IPS-18a (cell line): ENCODE measurements at regions not wholly inside any gene's neighbourhood (a gene's known extent, or its start where the extent isn't known, plus 50 kb on each side); places are given as distances from the start of the nearest gene placed in this dataset.

Source experiments
- H3K27ac ChIP-seq: one replicate; pipeline ENCODE4 v1.5.1; 2013; ENCODE audit warnings: low read length
- H3K27me3 ChIP-seq: one replicate; pipeline ENCODE4 v1.6.1; 2013; ENCODE audit warnings: mild to moderate bottlenecking, low read length; ENCODE audit not compliant: control insufficient read depth, insufficient read depth
- H3K36me3 ChIP-seq: one replicate; pipeline ENCODE4 v1.6.1; 2013; ENCODE audit warnings: low read depth, low read length; ENCODE audit not compliant: control insufficient read depth
- H3K4me1 ChIP-seq: one replicate; pipeline ENCODE4 v1.6.1; 2013; ENCODE audit warnings: low read depth, low read length; ENCODE audit not compliant: control insufficient read depth
- H3K4me3 ChIP-seq: one replicate; pipeline ENCODE4 v1.5.1; 2013; ENCODE audit warnings: low read length
- H3K9ac ChIP-seq: one replicate; pipeline ENCODE4 v1.6.1; 2013; ENCODE audit warnings: mild to moderate bottlenecking, low read length, moderate library complexity
- H3K9me3 ChIP-seq: one replicate; pipeline ENCODE4 v1.6.1; 2013; ENCODE audit warnings: low read depth, low read length; ENCODE audit not compliant: control insufficient read depth

DNA sequence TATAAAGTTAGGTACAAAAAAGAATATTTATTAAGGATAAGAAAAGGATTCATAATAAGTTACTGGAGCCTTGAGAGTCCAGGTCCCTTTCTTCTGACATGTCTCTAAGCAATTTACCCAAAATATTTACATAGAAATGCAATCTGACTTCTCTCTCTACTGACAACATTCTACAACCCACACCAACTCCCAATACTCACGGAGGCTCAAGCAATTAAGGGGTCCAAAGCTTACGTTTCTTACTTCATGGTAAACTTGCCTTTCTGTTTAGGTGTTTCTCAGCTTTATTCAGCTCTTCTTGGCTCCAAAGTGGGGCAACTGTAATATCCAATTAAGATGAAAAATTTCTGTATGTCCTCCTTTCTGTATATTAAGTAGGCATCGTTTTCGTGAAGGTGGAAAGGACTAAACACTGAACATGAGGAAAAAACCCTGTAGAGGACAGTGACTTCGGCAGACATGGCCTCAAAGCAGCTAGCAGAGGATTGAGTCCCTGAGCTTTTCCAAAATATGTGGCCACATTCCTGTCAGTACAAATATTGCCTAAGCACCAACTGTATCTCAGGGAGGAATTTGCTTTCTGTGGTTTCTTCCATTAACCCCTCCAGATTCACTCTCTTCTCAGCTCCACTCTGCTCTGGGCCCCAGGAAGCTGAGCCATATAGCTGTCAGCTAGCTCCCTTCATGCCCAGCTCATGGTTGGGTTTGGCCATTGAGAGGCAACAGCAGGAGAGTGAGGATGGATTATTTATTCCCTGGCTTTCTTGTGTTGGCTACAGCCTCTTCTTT lies 67.9 kb upstream of the GLS start:
- Histone ChIP-seq H3K9ac (no peak overlapping the region), H3K4me3 (no peak overlapping the region), H3K27ac (no peak overlapping the region), H3K36me3 (no peaks in the 10 kb centered on the region), H3K4me1 (no peaks in the 10 kb centered on the region), H3K9me3 (no peaks in the 10 kb centered on the region), H3K27me3 (no peaks in the 10 kb centered on the region)

DNA sequence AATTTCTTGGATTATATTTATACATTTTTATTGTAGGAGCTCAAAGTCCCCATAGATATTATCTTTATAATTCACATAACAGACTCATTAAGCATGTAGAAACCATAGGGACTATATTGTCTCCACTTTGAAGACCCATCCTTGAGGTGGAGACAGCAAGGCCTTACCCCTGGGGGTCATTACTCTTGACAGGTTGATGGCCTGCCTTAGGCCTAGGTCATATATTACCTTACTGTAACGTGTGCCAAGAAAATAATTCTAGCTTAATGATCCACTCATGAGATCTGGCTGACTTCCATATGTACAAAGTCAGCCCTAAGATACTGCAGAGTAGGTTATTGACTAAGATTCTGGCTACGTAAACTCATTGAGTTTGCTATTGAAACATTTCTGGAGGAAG lies 65.4 kb upstream of the GLS start:
- H3K9ac ChIP-seq = no peak overlapping the region
- no peak overlapping the region for H3K27ac ChIP-seq
- H3K36me3 ChIP-seq = no peaks in the 10 kb centered on the region
- H3K27me3 ChIP-seq = no peaks in the 10 kb centered on the region
- no peaks in the 10 kb centered on the region for H3K4me1 ChIP-seq
- no peak overlapping the region for H3K4me3 ChIP-seq
- no peaks in the 10 kb centered on the region for H3K9me3 ChIP-seq

DNA sequence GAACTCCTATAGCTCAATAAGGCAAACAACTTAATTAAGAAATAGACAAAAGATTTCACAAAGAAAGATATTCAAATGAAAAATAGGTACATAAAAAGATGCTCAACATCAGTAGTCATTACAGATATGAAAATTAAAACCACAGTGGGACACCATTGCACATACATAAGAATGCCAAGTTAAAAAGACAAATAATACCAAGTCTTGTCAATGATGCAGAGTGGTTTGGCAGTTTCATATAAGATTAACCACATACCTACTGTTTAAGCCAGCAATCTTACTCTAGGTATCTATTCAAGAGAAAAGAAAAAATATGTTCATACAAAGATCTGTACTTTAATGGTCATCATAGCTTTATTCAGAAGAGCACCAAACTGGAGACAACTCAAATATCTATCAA lies 63.5 kb upstream of the GLS start:
- Histone ChIP-seq H3K27ac (no peak overlapping the region), H3K9me3 (no peaks in the 10 kb centered on the region), H3K36me3 (no peaks in the 10 kb centered on the region), H3K4me3 (no peak overlapping the region), H3K27me3 (no peaks in the 10 kb centered on the region), H3K9ac (no peak overlapping the region), H3K4me1 (no peaks in the 10 kb centered on the region)

DNA sequence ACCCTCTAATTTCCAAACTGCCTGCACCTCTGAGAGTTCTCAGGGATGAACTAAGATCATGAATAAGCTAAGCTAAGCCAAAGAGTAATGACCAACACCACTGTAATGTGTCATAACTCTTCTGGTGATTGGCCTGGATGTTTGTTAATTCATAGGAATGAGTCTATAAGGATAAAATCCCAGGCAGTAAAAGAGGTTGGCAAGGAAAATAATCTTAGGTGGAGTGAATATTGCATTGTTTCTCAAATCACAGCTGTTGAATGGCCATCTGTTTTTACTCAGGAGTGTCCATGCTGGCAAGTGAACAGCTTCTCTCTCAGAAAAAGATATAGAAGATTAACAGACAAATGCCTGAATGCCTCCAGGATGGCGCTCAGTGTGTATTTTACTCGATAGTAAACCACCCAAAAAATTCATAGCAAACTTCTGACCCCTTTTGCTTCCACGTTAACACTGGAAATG lies 60.8 kb upstream of the GLS start:
- H3K4me1 ChIP-seq = no peaks in the 10 kb centered on the region
- no peaks in the 10 kb centered on the region for H3K36me3 ChIP-seq
- no peaks in the 10 kb centered on the region for H3K9me3 ChIP-seq
- H3K4me3 ChIP-seq = no peak overlapping the region
- H3K27me3 ChIP-seq = no peaks in the 10 kb centered on the region
- no peak overlapping the region for H3K27ac ChIP-seq
- no peak overlapping the region for H3K9ac ChIP-seq

DNA sequence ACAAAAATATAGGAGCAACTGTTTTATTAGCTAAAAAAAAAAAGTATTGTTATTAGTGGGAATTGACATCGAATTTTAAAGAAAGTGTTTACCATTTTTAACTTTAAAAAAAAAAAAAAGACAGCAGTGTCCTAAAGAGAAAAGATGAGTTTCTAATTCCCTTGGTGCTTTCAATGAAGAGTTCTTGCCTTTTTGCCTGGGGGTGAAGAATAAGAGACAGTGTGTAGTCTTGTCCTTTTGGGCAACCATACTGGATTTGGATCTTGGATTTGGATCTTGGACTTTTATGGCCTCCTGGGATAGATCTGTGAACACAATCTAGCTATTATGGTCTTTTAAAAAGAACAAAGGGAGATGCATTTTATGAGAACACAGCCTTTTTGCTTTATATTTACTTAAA lies 60.2 kb upstream of the GLS start:
- H3K9ac ChIP-seq = no peak overlapping the region
- H3K4me1 ChIP-seq = no peaks in the 10 kb centered on the region
- H3K27ac ChIP-seq = no peak overlapping the region
- H3K27me3 ChIP-seq = no peaks in the 10 kb centered on the region
- H3K9me3 ChIP-seq = no peaks in the 10 kb centered on the region
- no peaks in the 10 kb centered on the region for H3K36me3 ChIP-seq
- no peak overlapping the region for H3K4me3 ChIP-seq

DNA sequence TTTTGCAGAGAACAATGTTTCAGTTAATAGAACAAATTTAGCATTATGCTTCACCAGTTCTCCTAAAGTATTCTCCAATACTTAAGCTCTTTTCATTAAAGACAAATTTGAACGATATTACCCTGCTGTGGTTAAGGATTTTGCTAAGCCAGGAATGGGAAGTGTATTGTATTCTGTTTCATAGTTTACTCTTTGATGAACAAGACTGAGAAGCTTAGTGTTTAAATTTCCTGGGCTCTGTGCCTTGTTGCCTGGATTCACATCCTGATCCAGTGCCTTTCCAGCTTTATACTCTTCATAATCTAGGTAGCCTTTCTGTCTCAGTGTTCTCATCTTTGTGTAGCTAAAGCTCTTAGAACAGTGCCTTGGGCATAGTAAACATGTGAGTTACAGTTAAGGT lies 58.6 kb upstream of the GLS start:
- no peak overlapping the region for H3K4me3 ChIP-seq
- H3K36me3 ChIP-seq = no peaks in the 10 kb centered on the region
- H3K9ac ChIP-seq = no peak overlapping the region
- H3K27ac ChIP-seq = no peak overlapping the region
- no peaks in the 10 kb centered on the region for H3K4me1 ChIP-seq
- no peaks in the 10 kb centered on the region for H3K9me3 ChIP-seq
- H3K27me3 ChIP-seq = no peaks in the 10 kb centered on the region

DNA sequence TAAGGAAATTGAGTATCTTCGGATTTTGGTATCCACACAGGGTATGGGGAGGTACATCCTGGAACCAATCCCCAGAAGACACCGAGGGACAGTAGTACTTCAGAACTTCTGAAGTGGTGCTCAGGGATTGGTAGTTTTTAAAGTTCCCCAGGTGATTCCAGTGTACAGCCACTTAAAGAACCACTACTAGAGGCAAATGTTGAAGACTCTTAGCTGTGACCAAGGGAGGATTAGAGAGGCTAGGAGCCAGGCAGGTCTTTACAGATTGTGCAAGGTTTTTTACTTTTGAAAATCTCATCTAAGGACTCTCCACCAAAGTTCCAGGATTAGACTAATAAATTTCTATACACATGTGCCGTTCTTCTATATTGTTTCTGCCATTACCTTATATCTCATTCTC lies 52.9 kb upstream of the GLS start:
- Histone ChIP-seq H3K27ac (no peak overlapping the region), H3K4me3 (no peak overlapping the region), H3K9ac (no peak overlapping the region), H3K4me1 (no peaks in the 10 kb centered on the region), H3K36me3 (no peaks in the 10 kb centered on the region), H3K27me3 (no peaks in the 10 kb centered on the region), H3K9me3 (no peaks in the 10 kb centered on the region)

DNA sequence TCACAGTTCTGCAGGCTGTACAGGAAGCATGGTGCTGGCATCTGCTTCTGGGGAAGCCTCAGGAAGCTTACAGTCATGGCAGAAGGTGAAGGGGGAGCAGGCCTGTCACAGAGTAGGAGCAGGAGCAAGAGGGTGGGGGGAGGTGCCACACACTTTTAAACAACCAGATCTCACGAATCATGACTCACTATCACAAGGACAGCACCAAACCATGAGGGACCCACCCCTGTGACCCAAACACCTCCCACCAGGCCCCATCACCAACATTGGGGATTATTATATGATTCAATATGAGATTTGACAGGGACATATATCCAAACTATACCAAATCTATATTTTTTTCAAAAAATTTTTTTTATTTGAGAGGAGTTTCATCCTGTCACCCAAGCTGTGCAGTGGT lies 51.0 kb upstream of the GLS start:
- Histone ChIP-seq H3K27ac (no peak overlapping the region), H3K4me3 (no peak overlapping the region), H3K4me1 (no peaks in the 10 kb centered on the region), H3K36me3 (no peaks in the 10 kb centered on the region), H3K9ac (no peak overlapping the region), H3K27me3 (no peaks in the 10 kb centered on the region), H3K9me3 (no peaks in the 10 kb centered on the region)
